ENCODE measurements at regions not wholly inside any gene's neighbourhood (a gene's known extent, or its start where the extent isn't known, plus 50 kb on each side); places are given as distances from the start of the nearest gene placed in this dataset.

- DNase-seq (ENCODE audit: extremely low read depth in 1 of 4, low spot score in 3 of 4) (no peak), ATAC-seq (no peak), FAIRE-seq (no peak)
- WGBS (ENCODE audit: insufficient coverage, low coverage, missing lambda C conversion rate) = 2% methylated on average over 6 of the region's 18 CpGs
- H2AFZ ChIP-seq (ENCODE audit: low read depth, low read length) = no peak overlapping the region
- H3K4me2 ChIP-seq (ENCODE audit: insufficient read depth, low read length) = no peak overlapping the region
- CTCF ChIA-PET (ENCODE audit: low intra/inter-chr PET ratio) = no interaction called here
- in situ Hi-C loops (cut with MboI) (no loop called here), intact Hi-C loops (cut with micrococcal nuclease) (no loop called here)
- no peaks in the 10 kb centered on the region for H4K20me1 ChIP-seq (replicated peaks; ENCODE audit: control insufficient read depth, insufficient read depth, low read length)
- no peaks in the 10 kb centered on the region for H3K36me3 ChIP-seq (ENCODE audit: control insufficient read depth, insufficient read depth, low read length)
- H3K9me1 ChIP-seq (ENCODE audit: control insufficient read depth, insufficient read depth, low read length) = no peaks in the 10 kb centered on the region
- BruUV-seq (replicated peaks) = no TSS peak
- no peak overlapping the region for H3K9ac ChIP-seq (ENCODE audit: insufficient read depth in 1 of 2, low read depth in 2 of 2, low read length in 2 of 2)
- no peak overlapping the region for H3K27ac ChIP-seq (ENCODE audit: extremely low read depth, low read depth, low read length)
- H3K79me2 ChIP-seq (ENCODE audit: control insufficient read depth, insufficient read depth, low read length) = no peaks in the 10 kb centered on the region
- peaks cover 0 to 14% of the 10 kb centered on the region in 2 experiments; a peak in 3 of 5 replicates for H3K27me3 ChIP-seq (ENCODE audit: control insufficient read depth in 2 of 2, insufficient read depth in 2 of 2, low read length in 2 of 2)
- POLR2A ChIA-PET = no interaction called here
- TF ChIP-seq POLR3A (IDR thresholded peaks at IDR 0.05; ENCODE audit: borderline replicate concordance, extremely low read depth, insufficient read depth, insufficient read length) (no peak), TEAD1 (CRISPR knock-in tag; IDR thresholded peaks at IDR 0.05) (no peak), NR0B1 (IDR thresholded peaks at IDR 0.05; ENCODE audit: partially characterized antibody) (no peak), ZNF518B (CRISPR knock-in tag; IDR thresholded peaks at IDR 0.05) (no peak), ZNF324 (CRISPR knock-in tag; IDR thresholded peaks at IDR 0.05) (no peak), U2AF1 (optimal IDR thresholded peaks at IDR 0.05; ENCODE audit: low read depth, low read length) (no peak), NFIC (IDR thresholded peaks at IDR 0.05) (no peak), SRSF9 (IDR thresholded peaks at IDR 0.05; ENCODE audit: borderline replicate concordance, low read depth, low read length) (no peak)
- no peaks in the 10 kb centered on the region for H3K9me3 ChIP-seq (replicated peaks; ENCODE audit: control insufficient read depth, insufficient read depth, low read depth, low read length)
- H3K4me3 ChIP-seq = no peak overlapping the region
- H3K4me1 ChIP-seq (replicated peaks in 1 of 2; ENCODE audit: control insufficient read depth in 2 of 2, insufficient read depth in 2 of 2, low read length in 2 of 2) = no peaks in the 10 kb centered on the region
Measured at GRCh38 chr18:76264198-76264875, 230.7 kb downstream of the ZNF516 start.

All from K562 (cell line).